ENCODE measurements at regions not wholly inside any gene's neighbourhood (a gene's known extent, or its start where the extent isn't known, plus 50 kb on each side); places are given as distances from the start of the nearest gene placed in this dataset.

DNA sequence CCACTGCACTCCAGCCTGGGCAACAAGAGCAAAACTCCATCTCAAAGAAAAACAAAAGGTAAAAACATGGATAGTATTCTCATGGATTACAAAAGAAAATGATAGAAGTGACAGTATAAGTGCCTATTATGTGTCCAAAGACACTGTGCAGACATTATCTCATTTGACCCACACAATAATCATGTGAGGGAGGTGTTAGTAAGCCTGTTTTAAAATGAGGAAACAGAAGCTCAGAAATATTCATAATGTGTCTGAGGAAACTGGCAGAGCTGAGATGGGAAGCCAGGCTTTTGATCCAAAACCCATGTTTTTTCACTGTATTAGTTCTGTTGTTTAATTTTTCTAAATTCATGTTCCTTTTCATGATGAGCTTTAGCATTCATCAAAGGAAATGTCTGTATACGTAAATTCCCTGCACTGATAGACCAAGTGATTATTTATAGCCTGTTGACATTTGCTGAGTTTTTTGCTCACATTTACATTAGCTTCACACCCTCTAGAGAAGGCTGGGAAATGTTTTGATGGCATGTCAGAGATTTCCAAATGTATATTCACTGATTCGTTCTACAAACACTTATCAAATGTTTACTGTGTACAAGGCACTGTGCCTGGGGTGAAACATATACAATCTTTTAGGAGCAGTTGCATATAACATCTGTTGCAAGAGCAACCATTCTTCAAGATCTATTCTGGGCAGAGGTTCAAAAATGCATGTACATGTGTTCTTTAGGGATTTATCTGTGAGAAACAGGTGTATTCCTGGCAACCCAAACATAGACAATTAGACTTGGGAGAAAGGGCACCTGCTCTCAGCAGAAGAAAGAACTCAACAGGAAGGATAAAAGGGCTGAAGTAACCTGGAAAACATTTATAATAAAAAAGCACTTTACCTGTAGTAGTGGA, 331.5 kb downstream of the SAMD5 start:
- Histone ChIP-seq H3K4me3 (no peak overlapping the region), H3K36me3 (no peaks in the 10 kb centered on the region), H3K9me3 (peaks cover 0 to 13% (median 2%) of the 10 kb centered on the region in 4 donors), H3K27me3 (no peaks in the 10 kb centered on the region), H3K4me1 (no peaks in the 10 kb centered on the region), H3K27ac (no peak overlapping the region)
- DNase-seq (ENCODE audit: low spot score in 2 of 2): no peak
- TF ChIP-seq, protein P1, sequence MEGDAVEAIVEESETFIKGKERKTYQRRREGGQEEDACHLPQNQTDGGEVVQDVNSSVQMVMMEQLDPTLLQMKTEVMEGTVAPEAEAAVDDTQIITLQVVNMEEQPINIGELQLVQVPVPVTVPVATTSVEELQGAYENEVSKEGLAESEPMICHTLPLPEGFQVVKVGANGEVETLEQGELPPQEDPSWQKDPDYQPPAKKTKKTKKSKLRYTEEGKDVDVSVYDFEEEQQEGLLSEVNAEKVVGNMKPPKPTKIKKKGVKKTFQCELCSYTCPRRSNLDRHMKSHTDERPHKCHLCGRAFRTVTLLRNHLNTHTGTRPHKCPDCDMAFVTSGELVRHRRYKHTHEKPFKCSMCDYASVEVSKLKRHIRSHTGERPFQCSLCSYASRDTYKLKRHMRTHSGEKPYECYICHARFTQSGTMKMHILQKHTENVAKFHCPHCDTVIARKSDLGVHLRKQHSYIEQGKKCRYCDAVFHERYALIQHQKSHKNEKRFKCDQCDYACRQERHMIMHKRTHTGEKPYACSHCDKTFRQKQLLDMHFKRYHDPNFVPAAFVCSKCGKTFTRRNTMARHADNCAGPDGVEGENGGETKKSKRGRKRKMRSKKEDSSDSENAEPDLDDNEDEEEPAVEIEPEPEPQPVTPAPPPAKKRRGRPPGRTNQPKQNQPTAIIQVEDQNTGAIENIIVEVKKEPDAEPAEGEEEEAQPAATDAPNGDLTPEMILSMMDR (IDR thresholded peaks at IDR 0.05): no peak
- TF ChIP-seq EP300 (IDR thresholded peaks at IDR 0.05): no peak
- no peak for TF ChIP-seq POLR2A (IDR thresholded peaks at IDR 0.05)
- WGBS, 2 donors: 47 to 51% methylated on average over 2 of the region's 2 CpGs

DNA sequence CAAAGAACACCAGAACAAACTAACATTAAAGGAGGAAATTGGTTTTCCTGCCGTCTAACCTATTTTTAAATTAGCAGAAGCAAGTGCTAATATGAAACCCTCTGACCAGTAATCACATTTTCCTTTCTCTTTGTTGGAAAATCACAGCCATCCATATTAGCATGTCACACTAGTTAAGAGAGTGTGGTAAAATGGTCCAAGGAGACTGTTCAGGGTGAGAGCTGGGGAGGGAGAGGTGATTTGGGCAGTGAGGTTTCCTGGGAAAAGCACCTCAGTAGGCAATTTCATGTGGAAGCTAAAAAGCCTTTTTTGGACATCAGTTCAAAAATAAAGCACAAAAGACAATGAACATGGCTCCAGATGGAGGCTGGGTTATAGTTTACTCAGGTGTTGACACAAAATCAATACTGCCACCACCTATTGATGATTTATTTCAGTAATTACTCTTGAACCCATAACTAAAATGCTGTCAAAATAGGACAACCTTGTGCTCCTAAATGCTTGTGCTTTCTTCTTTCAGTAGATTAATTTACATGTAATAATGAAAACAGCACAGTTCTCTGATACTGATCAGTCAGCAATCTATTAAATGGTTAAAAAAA, 333.2 kb downstream of the SAMD5 start:
- Histone ChIP-seq H3K27me3 (no peaks in the 10 kb centered on the region), H3K9me3 (peaks cover 0 to 13% (median 2%) of the 10 kb centered on the region in 4 donors), H3K36me3 (no peaks in the 10 kb centered on the region), H3K4me1 (no peaks in the 10 kb centered on the region), H3K27ac (no peak overlapping the region), H3K4me3 (no peak overlapping the region)
- TF ChIP-seq, protein P1 (IDR thresholded peaks at IDR 0.05): no peak
- TF ChIP-seq EP300 (IDR thresholded peaks at IDR 0.05) (no peak), POLR2A (IDR thresholded peaks at IDR 0.05) (no peak)
- WGBS, 2 donors: 25 to 38% methylated on average over 1 of the region's 1 CpG
- DNase-seq (ENCODE audit: low spot score in 2 of 2): no peak

DNA sequence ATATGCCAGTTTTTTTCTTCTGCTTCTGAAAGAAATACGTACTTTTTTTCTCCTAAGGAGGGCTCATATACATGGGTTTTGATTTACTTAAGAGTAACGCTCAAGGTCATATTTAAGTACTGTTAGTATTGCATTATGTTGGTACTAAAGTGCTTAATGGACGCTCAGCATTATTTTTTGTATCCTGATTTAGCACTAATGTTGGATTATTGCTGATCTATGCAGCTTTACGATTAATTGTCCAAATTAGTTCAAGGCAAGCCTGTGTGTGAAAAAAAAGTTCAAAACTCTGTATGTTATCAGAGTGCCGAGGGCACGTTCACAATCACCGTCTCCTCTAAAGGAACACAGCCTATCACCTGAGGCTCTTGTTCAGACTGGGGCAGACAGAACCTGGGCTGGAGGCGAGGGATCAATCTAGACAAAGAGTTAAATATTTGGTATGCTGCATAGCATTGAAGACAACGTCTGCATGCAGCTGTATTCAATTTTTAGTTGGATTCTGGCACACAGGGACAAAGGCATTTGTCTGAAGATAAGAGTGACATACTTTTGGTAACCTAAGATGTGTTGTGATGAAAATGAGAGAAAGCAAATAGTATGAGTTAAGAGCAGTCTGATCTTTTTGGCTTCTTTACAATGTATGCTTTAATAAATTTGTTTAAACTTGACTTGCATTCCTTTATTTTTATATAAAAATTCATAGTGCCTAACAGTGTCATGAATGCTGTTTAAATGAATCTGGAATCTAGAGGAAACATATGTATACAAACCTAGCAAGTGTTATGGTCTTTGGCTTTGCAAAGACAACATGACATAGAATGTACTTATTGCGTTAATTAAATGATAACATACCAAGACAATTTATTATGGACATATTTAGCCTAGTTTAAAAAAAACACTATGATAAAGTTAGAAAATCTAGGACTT, 341.2 kb downstream of the SAMD5 start:
- Histone ChIP-seq H3K36me3 (no peaks in the 10 kb centered on the region), H3K4me1 (no peaks in the 10 kb centered on the region), H3K4me3 (no peak overlapping the region), H3K27ac (no peak overlapping the region), H3K9me3 (no peaks in the 10 kb centered on the region), H3K27me3 (no peaks in the 10 kb centered on the region)
- WGBS, 2 donors: 73 to 77% methylated on average over 10 of the region's 10 CpGs
- no peak for DNase-seq (ENCODE audit: low spot score in 2 of 2)
- TF ChIP-seq EP300 (IDR thresholded peaks at IDR 0.05) (no peak), POLR2A (IDR thresholded peaks at IDR 0.05) (no peak)
- TF ChIP-seq, protein P1 (IDR thresholded peaks at IDR 0.05): no peak

DNA sequence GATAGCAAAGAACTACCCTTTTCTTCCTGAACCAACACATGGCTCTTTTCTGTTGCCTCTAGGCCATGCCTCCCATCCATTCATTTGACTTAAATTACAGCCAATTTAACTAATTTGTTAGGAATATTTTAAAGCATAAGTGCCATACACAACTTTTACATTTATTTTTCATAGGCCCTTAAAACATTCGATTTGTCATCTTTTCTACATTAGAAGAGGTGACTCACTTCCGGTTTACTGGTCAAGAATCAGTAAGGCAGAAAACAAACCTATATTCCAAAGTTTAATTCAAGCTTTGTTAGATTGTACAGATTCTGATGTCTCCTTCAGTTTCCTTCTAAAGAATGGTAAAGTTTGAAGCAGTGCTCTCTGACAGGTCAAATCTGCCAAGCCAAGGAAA, 344.3 kb downstream of the SAMD5 start:
- 86 to 96% methylated on average over 2 of the region's 2 CpGs for WGBS, 2 donors
- H3K4me1 ChIP-seq: no peaks in the 10 kb centered on the region
- no peak for DNase-seq (ENCODE audit: low spot score in 2 of 2)
- H3K9me3 ChIP-seq: no peaks in the 10 kb centered on the region
- H3K4me3 ChIP-seq: no peak overlapping the region
- TF ChIP-seq, protein P1 (IDR thresholded peaks at IDR 0.05): no peak
- TF ChIP-seq EP300 (IDR thresholded peaks at IDR 0.05) (no peak), POLR2A (IDR thresholded peaks at IDR 0.05) (no peak)
- no peaks in the 10 kb centered on the region for H3K36me3 ChIP-seq
- H3K27ac ChIP-seq: no peak overlapping the region
- H3K27me3 ChIP-seq: no peaks in the 10 kb centered on the region

All from tibial nerve (tissue), 4 donors.